ENCODE measurements at regions not wholly inside any gene's neighbourhood (a gene's known extent, or its start where the extent isn't known, plus 50 kb on each side); places are given as distances from the start of the nearest gene placed in this dataset.

GRCh38 chr20:53853111-53853713, 217.2 kb downstream of the BCAS1 start:
- no peaks in the 10 kb centered on the region for H3K9me3 ChIP-seq
- intact Hi-C loops (cut with DNase I): no loop called here
- TF ChIP-seq POLR2A (IDR thresholded peaks at IDR 0.05) (no peak), POLR2AphosphoS5 (IDR thresholded peaks at IDR 0.05; ENCODE audit: insufficient read depth in 1 of 2, low read depth in 1 of 2) (no peak)
- TF ChIP-seq, protein P1, sequence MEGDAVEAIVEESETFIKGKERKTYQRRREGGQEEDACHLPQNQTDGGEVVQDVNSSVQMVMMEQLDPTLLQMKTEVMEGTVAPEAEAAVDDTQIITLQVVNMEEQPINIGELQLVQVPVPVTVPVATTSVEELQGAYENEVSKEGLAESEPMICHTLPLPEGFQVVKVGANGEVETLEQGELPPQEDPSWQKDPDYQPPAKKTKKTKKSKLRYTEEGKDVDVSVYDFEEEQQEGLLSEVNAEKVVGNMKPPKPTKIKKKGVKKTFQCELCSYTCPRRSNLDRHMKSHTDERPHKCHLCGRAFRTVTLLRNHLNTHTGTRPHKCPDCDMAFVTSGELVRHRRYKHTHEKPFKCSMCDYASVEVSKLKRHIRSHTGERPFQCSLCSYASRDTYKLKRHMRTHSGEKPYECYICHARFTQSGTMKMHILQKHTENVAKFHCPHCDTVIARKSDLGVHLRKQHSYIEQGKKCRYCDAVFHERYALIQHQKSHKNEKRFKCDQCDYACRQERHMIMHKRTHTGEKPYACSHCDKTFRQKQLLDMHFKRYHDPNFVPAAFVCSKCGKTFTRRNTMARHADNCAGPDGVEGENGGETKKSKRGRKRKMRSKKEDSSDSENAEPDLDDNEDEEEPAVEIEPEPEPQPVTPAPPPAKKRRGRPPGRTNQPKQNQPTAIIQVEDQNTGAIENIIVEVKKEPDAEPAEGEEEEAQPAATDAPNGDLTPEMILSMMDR (IDR thresholded peaks at IDR 0.05): no peak
- no peaks in the 10 kb centered on the region for H3K27me3 ChIP-seq
- no peak overlapping the region for H3K27ac ChIP-seq
- H3K36me3 ChIP-seq: no peaks in the 10 kb centered on the region
- no peak overlapping the region for H3K4me3 ChIP-seq
- DNase-seq (ENCODE audit: extremely low spot score in 2 of 2): no peak
- peaks cover 7% of the 10 kb centered on the region for H3K4me1 ChIP-seq

DNA sequence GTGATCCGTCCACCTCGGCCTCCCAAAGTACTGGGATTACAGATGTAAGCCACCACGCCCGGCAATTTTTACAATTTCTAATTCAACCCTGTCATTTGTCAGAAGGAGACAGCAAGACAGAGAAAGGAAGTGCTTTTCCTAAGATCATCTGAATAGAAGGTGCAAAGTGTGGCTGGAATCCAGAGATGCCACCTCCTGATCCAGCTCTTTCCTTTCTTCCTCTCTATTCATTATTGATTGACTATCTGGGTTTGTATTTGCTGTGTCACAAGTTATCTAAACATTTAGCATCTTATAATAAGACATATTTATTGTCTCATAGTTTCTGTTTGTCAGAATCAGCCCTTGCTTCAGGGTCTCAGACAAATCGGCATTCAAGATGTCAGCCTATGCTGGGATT, 217.7 kb downstream of the BCAS1 start:
- intact Hi-C loops (cut with DNase I): no loop called here
- Histone ChIP-seq H3K27me3 (no peaks in the 10 kb centered on the region), H3K4me1 (peaks cover 2% of the 10 kb centered on the region), H3K9me3 (no peaks in the 10 kb centered on the region), H3K27ac (no peak overlapping the region), H3K36me3 (no peaks in the 10 kb centered on the region), H3K4me3 (no peak overlapping the region)
- DNase-seq (ENCODE audit: extremely low spot score in 2 of 2): no peak
- TF ChIP-seq, protein P1 (IDR thresholded peaks at IDR 0.05): no peak
- TF ChIP-seq POLR2AphosphoS5 (IDR thresholded peaks at IDR 0.05; ENCODE audit: insufficient read depth in 1 of 2, low read depth in 1 of 2): no peak
- TF ChIP-seq POLR2A (IDR thresholded peaks at IDR 0.05): no peak

DNA sequence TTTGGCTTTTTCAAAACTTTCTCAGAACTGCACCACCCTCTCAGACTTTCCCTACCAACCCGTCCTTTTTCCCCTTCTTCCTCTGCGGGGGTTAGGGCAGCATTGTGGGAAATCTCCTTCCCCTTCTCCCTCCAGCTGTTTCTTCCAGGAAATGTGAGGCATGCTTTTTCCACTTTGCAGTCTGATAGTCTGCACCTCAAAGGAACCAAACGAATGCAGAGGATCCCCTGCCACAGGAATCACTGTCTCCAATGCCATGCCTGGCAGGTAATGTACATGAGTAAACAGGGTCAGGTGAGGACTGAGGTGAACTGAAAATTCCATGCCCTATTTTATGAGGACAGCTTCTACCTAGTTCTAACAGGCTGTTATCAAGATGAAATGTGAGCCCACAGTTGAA, 218.4 kb downstream of the BCAS1 start:
- no peaks in the 10 kb centered on the region for H3K9me3 ChIP-seq
- no peaks in the 10 kb centered on the region for H3K4me1 ChIP-seq
- intact Hi-C loops (cut with DNase I): no loop called here
- H3K36me3 ChIP-seq: no peaks in the 10 kb centered on the region
- no peaks in the 10 kb centered on the region for H3K27me3 ChIP-seq
- no peak overlapping the region for H3K4me3 ChIP-seq
- no peak overlapping the region for H3K27ac ChIP-seq
- no peak for DNase-seq (ENCODE audit: extremely low spot score in 2 of 2)
- TF ChIP-seq, protein P1 (IDR thresholded peaks at IDR 0.05): no peak
- TF ChIP-seq POLR2AphosphoS5 (IDR thresholded peaks at IDR 0.05; ENCODE audit: insufficient read depth in 1 of 2, low read depth in 1 of 2) (no peak), POLR2A (IDR thresholded peaks at IDR 0.05) (no peak)

DNA sequence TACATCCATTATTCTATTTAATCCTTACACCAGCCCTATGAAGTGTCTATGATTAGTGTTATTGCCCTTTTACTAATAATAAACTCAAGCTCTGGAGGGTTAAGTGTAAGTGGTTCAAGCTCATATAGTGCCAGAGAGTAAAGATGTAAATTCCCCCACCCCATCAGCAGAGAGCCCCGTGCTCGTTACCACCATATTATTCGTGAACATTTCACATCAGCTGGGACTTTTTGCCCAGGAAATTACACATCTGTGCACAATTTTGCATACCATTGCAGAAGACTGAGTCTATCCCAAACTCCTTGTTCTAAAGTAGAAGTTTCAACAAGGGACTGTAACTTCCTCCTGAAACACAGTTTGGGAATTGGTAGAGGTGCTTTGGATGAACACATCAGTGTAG, 220.1 kb downstream of the BCAS1 start:
- DNase-seq (ENCODE audit: extremely low spot score in 2 of 2): no peak
- TF ChIP-seq POLR2A (IDR thresholded peaks at IDR 0.05): no peak
- TF ChIP-seq POLR2AphosphoS5 (IDR thresholded peaks at IDR 0.05; ENCODE audit: insufficient read depth in 1 of 2, low read depth in 1 of 2): no peak
- TF ChIP-seq, protein P1 (IDR thresholded peaks at IDR 0.05): no peak
- H3K4me3 ChIP-seq: no peak overlapping the region
- intact Hi-C loops (cut with DNase I): no loop called here
- no peaks in the 10 kb centered on the region for H3K36me3 ChIP-seq
- no peaks in the 10 kb centered on the region for H3K4me1 ChIP-seq
- no peak overlapping the region for H3K27ac ChIP-seq
- no peaks in the 10 kb centered on the region for H3K27me3 ChIP-seq
- H3K9me3 ChIP-seq: no peaks in the 10 kb centered on the region

- H3K9me3 ChIP-seq: no peaks in the 10 kb centered on the region
- no peaks in the 10 kb centered on the region for H3K27me3 ChIP-seq
- H3K4me1 ChIP-seq: no peaks in the 10 kb centered on the region
- intact Hi-C loops (cut with DNase I): no loop called here
- no peak for DNase-seq (ENCODE audit: extremely low spot score in 2 of 2)
- TF ChIP-seq POLR2AphosphoS5 (IDR thresholded peaks at IDR 0.05; ENCODE audit: insufficient read depth in 1 of 2, low read depth in 1 of 2) (no peak), POLR2A (IDR thresholded peaks at IDR 0.05) (no peak)
- TF ChIP-seq, protein P1 (IDR thresholded peaks at IDR 0.05): no peak
- no peak overlapping the region for H3K27ac ChIP-seq
- H3K4me3 ChIP-seq: no peak overlapping the region
- no peaks in the 10 kb centered on the region for H3K36me3 ChIP-seq
Measured at GRCh38 chr20:53849471-53850059, 220.8 kb downstream of the BCAS1 start.

All from vagina (tissue), 2 donors.